ENCODE measurements at regions not wholly inside any gene's neighbourhood (a gene's known extent, or its start where the extent isn't known, plus 50 kb on each side); places are given as distances from the start of the nearest gene placed in this dataset.

GRCh38 chr18:24586662-24587360 lies 126.4 kb downstream of the HRH4 start:
- H3K27ac ChIP-seq (ENCODE audit: low read depth in 2 of 2, low read length in 1 of 2): no peak overlapping the region
- H3K27me3 ChIP-seq (ENCODE audit: control insufficient read depth in 1 of 2, insufficient read depth in 2 of 2, low read length in 2 of 2): no peaks in the 10 kb centered on the region
- H3K4me3 ChIP-seq (ENCODE audit: low read depth in 1 of 2, low read length in 2 of 2): no peak overlapping the region
- 88 to 91% methylated on average over 5 of the region's 5 CpGs for WGBS, 2 donors
- H3K9me3 ChIP-seq (ENCODE audit: control insufficient read depth in 2 of 2, insufficient read depth in 1 of 2, low read depth in 1 of 2, low read length in 1 of 2): no peaks in the 10 kb centered on the region
- H3K4me1 ChIP-seq (ENCODE audit: control insufficient read depth in 2 of 2, insufficient read depth in 2 of 2, low read length in 1 of 2): no peaks in the 10 kb centered on the region
- no peaks in the 10 kb centered on the region for H3K36me3 ChIP-seq (ENCODE audit: control insufficient read depth in 2 of 2, insufficient read depth in 2 of 2, low read length in 1 of 2)

DNA sequence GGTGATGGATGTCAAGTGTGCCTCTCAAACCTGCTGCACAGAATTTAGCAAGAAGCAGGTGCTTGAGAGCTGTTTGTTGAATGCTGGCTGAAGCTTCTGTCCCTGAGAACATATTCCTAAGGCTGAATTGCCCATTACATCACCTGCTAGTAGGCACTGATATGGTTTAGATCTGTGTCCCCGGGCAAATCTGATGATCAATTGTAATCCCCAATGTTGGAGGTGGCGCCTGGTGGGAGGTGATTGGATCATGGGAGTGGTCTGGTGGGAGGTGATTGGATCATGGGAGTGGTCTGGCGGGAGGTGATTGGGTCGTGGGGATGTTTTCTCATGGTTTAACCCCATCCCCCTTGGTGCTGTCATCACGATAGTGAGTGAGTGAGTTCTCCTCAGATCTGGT lies 128.0 kb downstream of the HRH4 start:
- WGBS, 2 donors: 87 to 89% methylated on average over 5 of the region's 5 CpGs
- no peaks in the 10 kb centered on the region for H3K36me3 ChIP-seq (ENCODE audit: control insufficient read depth in 2 of 2, insufficient read depth in 2 of 2, low read length in 1 of 2)
- H3K4me3 ChIP-seq (ENCODE audit: low read depth in 1 of 2, low read length in 2 of 2): no peak overlapping the region
- no peak overlapping the region for H3K27ac ChIP-seq (ENCODE audit: low read depth in 2 of 2, low read length in 1 of 2)
- no peaks in the 10 kb centered on the region for H3K27me3 ChIP-seq (ENCODE audit: control insufficient read depth in 1 of 2, insufficient read depth in 2 of 2, low read length in 2 of 2)
- H3K4me1 ChIP-seq (ENCODE audit: control insufficient read depth in 2 of 2, insufficient read depth in 2 of 2, low read length in 1 of 2): no peaks in the 10 kb centered on the region
- H3K9me3 ChIP-seq (ENCODE audit: control insufficient read depth in 2 of 2, insufficient read depth in 1 of 2, low read depth in 1 of 2, low read length in 1 of 2): no peaks in the 10 kb centered on the region

DNA sequence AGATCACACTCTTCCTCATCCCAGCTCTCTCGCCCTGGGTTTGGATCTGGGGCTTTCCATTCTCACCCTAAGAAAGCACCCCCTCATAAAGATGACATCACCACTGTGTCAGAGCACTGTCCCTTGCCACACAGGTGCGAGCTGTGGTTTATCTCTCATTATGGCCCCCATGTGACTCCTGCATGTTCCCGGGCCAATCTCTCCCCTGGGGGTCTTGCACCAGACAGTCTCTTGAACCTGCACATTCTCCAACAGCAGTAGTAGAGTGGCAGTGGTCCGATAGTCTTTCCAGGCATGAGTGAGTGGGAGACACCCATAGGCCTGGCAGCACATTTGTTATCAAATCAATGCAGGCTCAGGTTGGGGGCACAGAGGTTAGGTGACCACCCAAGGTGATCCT lies 130.5 kb downstream of the HRH4 start:
- no peaks in the 10 kb centered on the region for H3K9me3 ChIP-seq (ENCODE audit: control insufficient read depth in 2 of 2, insufficient read depth in 1 of 2, low read depth in 1 of 2, low read length in 1 of 2)
- WGBS, 2 donors: 92 to 93% methylated on average over 4 of the region's 4 CpGs
- no peaks in the 10 kb centered on the region for H3K27me3 ChIP-seq (ENCODE audit: control insufficient read depth in 1 of 2, insufficient read depth in 2 of 2, low read length in 2 of 2)
- H3K4me1 ChIP-seq (ENCODE audit: control insufficient read depth in 2 of 2, insufficient read depth in 2 of 2, low read length in 1 of 2): no peaks in the 10 kb centered on the region
- H3K36me3 ChIP-seq (ENCODE audit: control insufficient read depth in 2 of 2, insufficient read depth in 2 of 2, low read length in 1 of 2): no peaks in the 10 kb centered on the region
- H3K4me3 ChIP-seq (ENCODE audit: low read depth in 1 of 2, low read length in 2 of 2): no peak overlapping the region
- H3K27ac ChIP-seq (ENCODE audit: low read depth in 2 of 2, low read length in 1 of 2): no peak overlapping the region

- Histone ChIP-seq H3K36me3 (ENCODE audit: control insufficient read depth in 2 of 2, insufficient read depth in 2 of 2, low read length in 1 of 2) (no peaks in the 10 kb centered on the region), H3K4me1 (ENCODE audit: control insufficient read depth in 2 of 2, insufficient read depth in 2 of 2, low read length in 1 of 2) (no peaks in the 10 kb centered on the region), H3K4me3 (ENCODE audit: low read depth in 1 of 2, low read length in 2 of 2) (no peak overlapping the region), H3K9me3 (ENCODE audit: control insufficient read depth in 2 of 2, insufficient read depth in 1 of 2, low read depth in 1 of 2, low read length in 1 of 2) (no peaks in the 10 kb centered on the region), H3K27ac (ENCODE audit: low read depth in 2 of 2, low read length in 1 of 2) (no peak overlapping the region), H3K27me3 (ENCODE audit: control insufficient read depth in 1 of 2, insufficient read depth in 2 of 2, low read length in 2 of 2) (peaks cover 0 to 3% of the 10 kb centered on the region in 2 donors)
- 77 to 84% methylated on average over 3 of the region's 3 CpGs for WGBS, 2 donors
These were observed 133.0 kb downstream of the HRH4 start for GRCh38 chr18:24593401-24593800.

DNA sequence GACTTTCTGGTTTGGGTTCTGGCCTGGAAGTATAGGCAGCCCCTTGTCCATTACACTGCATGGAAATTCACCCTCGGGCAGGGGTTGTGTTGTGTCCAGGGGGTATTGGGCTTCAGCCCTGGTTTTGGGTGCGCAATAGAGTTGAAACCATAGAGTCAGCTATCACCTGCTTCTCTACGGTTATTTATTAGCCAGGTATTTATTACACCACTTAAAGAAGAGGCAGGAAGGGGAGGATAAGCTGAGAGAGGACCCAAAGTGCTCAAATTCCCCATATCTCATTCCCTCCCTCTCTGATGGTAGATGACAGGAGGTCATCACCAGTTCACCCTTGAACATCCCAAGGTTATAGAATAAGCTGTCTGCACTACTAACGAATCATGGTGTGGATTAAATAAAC lies 133.4 kb downstream of the HRH4 start:
- WGBS, 2 donors: 66 to 87% methylated on average over 4 of the region's 4 CpGs
- H3K27ac ChIP-seq (ENCODE audit: low read depth in 2 of 2, low read length in 1 of 2): no peak overlapping the region
- H3K36me3 ChIP-seq (ENCODE audit: control insufficient read depth in 2 of 2, insufficient read depth in 2 of 2, low read length in 1 of 2): no peaks in the 10 kb centered on the region
- H3K9me3 ChIP-seq (ENCODE audit: control insufficient read depth in 2 of 2, insufficient read depth in 1 of 2, low read depth in 1 of 2, low read length in 1 of 2): no peaks in the 10 kb centered on the region
- H3K4me1 ChIP-seq (ENCODE audit: control insufficient read depth in 2 of 2, insufficient read depth in 2 of 2, low read length in 1 of 2): no peaks in the 10 kb centered on the region
- H3K4me3 ChIP-seq (ENCODE audit: low read depth in 1 of 2, low read length in 2 of 2): no peak overlapping the region
- peaks cover 0 to 3% of the 10 kb centered on the region in 2 donors for H3K27me3 ChIP-seq (ENCODE audit: control insufficient read depth in 1 of 2, insufficient read depth in 2 of 2, low read length in 2 of 2)

DNA sequence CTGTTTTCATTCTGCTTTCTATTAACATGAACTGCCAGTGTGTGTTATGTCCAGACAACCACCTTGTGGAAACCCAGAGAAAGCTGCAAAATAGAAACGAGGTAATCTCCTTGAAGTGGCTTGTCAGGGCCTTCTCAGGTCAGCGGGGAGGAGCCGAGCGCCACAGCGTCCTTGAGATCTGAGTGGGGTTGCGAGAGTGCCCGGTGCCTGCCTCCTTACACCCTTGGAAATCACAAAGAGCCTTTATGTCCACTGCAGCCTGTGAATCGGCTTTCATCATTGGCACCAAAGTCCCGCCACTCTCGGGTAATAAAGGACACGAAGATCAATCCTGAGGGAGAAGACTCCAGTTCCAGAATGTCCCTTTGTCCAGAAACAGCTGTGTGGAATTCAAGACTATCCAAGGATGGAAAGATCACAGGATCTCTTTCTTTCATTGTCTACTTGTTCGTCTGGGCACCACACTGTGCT lies 135.2 kb downstream of the HRH4 start:
- peaks cover 0 to 3% of the 10 kb centered on the region in 2 donors for H3K27me3 ChIP-seq (ENCODE audit: control insufficient read depth in 1 of 2, insufficient read depth in 2 of 2, low read length in 2 of 2)
- no peaks in the 10 kb centered on the region for H3K36me3 ChIP-seq (ENCODE audit: control insufficient read depth in 2 of 2, insufficient read depth in 2 of 2, low read length in 1 of 2)
- WGBS, 2 donors: 70 to 80% methylated on average over 12 of the region's 12 CpGs
- no peak overlapping the region for H3K4me3 ChIP-seq (ENCODE audit: low read depth in 1 of 2, low read length in 2 of 2)
- no peaks in the 10 kb centered on the region for H3K9me3 ChIP-seq (ENCODE audit: control insufficient read depth in 2 of 2, insufficient read depth in 1 of 2, low read depth in 1 of 2, low read length in 1 of 2)
- no peak overlapping the region for H3K27ac ChIP-seq (ENCODE audit: low read depth in 2 of 2, low read length in 1 of 2)
- no peaks in the 10 kb centered on the region for H3K4me1 ChIP-seq (ENCODE audit: control insufficient read depth in 2 of 2, insufficient read depth in 2 of 2, low read length in 1 of 2)

DNA sequence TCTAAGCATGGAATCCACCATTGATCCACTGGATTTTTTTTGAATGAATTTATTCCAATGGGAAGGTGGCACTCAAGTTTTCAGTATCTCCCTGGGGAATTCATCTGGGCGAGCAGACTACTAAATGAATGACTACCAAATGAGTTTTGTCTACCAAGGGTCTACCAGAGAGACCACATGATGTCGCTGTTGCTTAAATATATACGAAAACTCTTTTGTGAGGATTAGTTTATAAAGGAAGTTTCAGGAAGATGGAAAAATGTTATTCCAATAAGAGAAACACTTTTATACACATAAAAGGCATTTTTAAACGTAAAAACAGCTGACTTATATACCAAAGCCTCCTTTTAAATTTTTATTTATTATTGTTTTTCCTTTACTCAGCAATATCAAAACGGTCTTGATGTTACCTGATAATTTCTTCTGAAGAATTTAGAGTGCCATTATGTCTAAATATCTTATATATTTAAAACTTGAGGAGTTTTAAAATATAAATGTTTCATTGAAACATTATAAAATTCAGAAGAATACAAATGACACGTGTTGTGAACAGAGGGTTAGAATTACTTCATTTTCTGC lies 139.7 kb downstream of the HRH4 start:
- H3K4me3 ChIP-seq (ENCODE audit: low read depth in 1 of 2, low read length in 2 of 2): no peak overlapping the region
- H3K4me1 ChIP-seq (ENCODE audit: control insufficient read depth in 2 of 2, insufficient read depth in 2 of 2, low read length in 1 of 2): no peaks in the 10 kb centered on the region
- H3K9me3 ChIP-seq (ENCODE audit: control insufficient read depth in 2 of 2, insufficient read depth in 1 of 2, low read depth in 1 of 2, low read length in 1 of 2): no peaks in the 10 kb centered on the region
- no peak overlapping the region for H3K27ac ChIP-seq (ENCODE audit: low read depth in 2 of 2, low read length in 1 of 2)
- 25 to 27% methylated on average over 6 of the region's 6 CpGs for WGBS, 2 donors
- peaks cover 0 to 3% of the 10 kb centered on the region in 2 donors for H3K27me3 ChIP-seq (ENCODE audit: control insufficient read depth in 1 of 2, insufficient read depth in 2 of 2, low read length in 2 of 2)
- H3K36me3 ChIP-seq (ENCODE audit: control insufficient read depth in 2 of 2, insufficient read depth in 2 of 2, low read length in 1 of 2): no peaks in the 10 kb centered on the region

DNA sequence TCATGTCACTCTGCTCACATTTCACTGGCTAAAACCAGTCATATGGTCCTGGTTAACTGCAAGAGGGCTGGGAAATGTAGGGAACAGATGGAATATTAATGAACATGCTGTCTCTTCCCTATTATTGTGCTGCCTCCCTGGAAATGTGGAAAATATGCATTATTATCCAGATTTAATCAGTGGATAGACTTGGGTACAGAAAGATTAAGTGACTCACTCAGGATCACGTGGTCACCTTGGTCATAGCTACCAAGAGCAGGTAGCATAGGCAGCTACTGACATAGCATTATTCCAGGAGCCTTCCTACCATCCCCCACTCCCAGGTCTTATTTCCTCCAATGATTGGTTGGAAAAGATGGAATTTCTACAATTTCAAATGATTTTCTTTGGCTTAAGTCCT lies 141.1 kb downstream of the HRH4 start:
- peaks cover 0 to 3% of the 10 kb centered on the region in 2 donors for H3K27me3 ChIP-seq (ENCODE audit: control insufficient read depth in 1 of 2, insufficient read depth in 2 of 2, low read length in 2 of 2)
- H3K4me1 ChIP-seq (ENCODE audit: control insufficient read depth in 2 of 2, insufficient read depth in 2 of 2, low read length in 1 of 2): no peaks in the 10 kb centered on the region
- no peak overlapping the region for H3K27ac ChIP-seq (ENCODE audit: low read depth in 2 of 2, low read length in 1 of 2)
- WGBS, 2 donors: 39 to 55% methylated on average over 1 of the region's 1 CpG
- H3K36me3 ChIP-seq (ENCODE audit: control insufficient read depth in 2 of 2, insufficient read depth in 2 of 2, low read length in 1 of 2): no peaks in the 10 kb centered on the region
- no peak overlapping the region for H3K4me3 ChIP-seq (ENCODE audit: low read depth in 1 of 2, low read length in 2 of 2)
- H3K9me3 ChIP-seq (ENCODE audit: control insufficient read depth in 2 of 2, insufficient read depth in 1 of 2, low read depth in 1 of 2, low read length in 1 of 2): no peaks in the 10 kb centered on the region

GRCh38 chr18:24602201-24602600 lies 141.8 kb downstream of the HRH4 start:
- H3K36me3 ChIP-seq (ENCODE audit: control insufficient read depth in 2 of 2, insufficient read depth in 2 of 2, low read length in 1 of 2): no peaks in the 10 kb centered on the region
- 78 to 93% methylated on average over 4 of the region's 4 CpGs for WGBS, 2 donors
- H3K4me1 ChIP-seq (ENCODE audit: control insufficient read depth in 2 of 2, insufficient read depth in 2 of 2, low read length in 1 of 2): no peaks in the 10 kb centered on the region
- no peak overlapping the region for H3K27ac ChIP-seq (ENCODE audit: low read depth in 2 of 2, low read length in 1 of 2)
- H3K9me3 ChIP-seq (ENCODE audit: control insufficient read depth in 2 of 2, insufficient read depth in 1 of 2, low read depth in 1 of 2, low read length in 1 of 2): no peaks in the 10 kb centered on the region
- peaks cover 0 to 3% of the 10 kb centered on the region in 2 donors for H3K27me3 ChIP-seq (ENCODE audit: control insufficient read depth in 1 of 2, insufficient read depth in 2 of 2, low read length in 2 of 2)
- no peak overlapping the region for H3K4me3 ChIP-seq (ENCODE audit: low read depth in 1 of 2, low read length in 2 of 2)

- H3K27ac ChIP-seq (ENCODE audit: low read depth in 2 of 2, low read length in 1 of 2): no peak overlapping the region
- H3K36me3 ChIP-seq (ENCODE audit: control insufficient read depth in 2 of 2, insufficient read depth in 2 of 2, low read length in 1 of 2): no peaks in the 10 kb centered on the region
- no peak overlapping the region for H3K4me3 ChIP-seq (ENCODE audit: low read depth in 1 of 2, low read length in 2 of 2)
- H3K27me3 ChIP-seq (ENCODE audit: control insufficient read depth in 1 of 2, insufficient read depth in 2 of 2, low read length in 2 of 2): no peaks in the 10 kb centered on the region
- H3K4me1 ChIP-seq (ENCODE audit: control insufficient read depth in 2 of 2, insufficient read depth in 2 of 2, low read length in 1 of 2): no peaks in the 10 kb centered on the region
- WGBS, 2 donors: 62 to 64% methylated on average over 3 of the region's 3 CpGs
- no peaks in the 10 kb centered on the region for H3K9me3 ChIP-seq (ENCODE audit: control insufficient read depth in 2 of 2, insufficient read depth in 1 of 2, low read depth in 1 of 2, low read length in 1 of 2)
These were observed 142.7 kb downstream of the HRH4 start for GRCh38 chr18:24603151-24603550.

Data from esophagus (tissue), 2 donors.